ENCODE measurements at regions not wholly inside any gene's neighbourhood (a gene's known extent, or its start where the extent isn't known, plus 50 kb on each side); places are given as distances from the start of the nearest gene placed in this dataset.

DNA sequence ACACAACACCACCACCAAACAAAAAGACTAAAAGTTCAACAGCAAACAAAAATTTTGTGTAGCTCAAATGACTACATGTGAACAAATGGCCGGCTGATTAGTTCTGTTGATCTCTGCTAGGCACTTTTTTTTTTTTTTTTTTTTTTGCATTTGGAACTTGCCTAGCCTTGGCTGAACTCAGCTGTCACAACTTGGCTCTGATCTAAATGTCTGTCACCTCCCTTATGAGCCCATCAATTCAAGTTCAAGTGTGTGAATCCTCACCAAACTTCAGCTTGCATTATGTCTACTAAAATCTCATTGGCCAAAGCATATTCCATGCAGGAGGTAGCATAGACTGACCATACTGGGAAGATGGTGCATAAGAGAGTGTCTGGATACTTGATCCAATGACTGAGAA is 606.5 kb upstream of the ADGRL4 start:
- Histone ChIP-seq H3K4me3 (ENCODE audit: low read depth, low read length, poor library complexity, severe bottlenecking) (no peak overlapping the region), H3K36me3 (ENCODE audit: insufficient read depth, low read length, poor library complexity, severe bottlenecking) (no peaks in the 10 kb centered on the region), H3K27ac (ENCODE audit: low read depth, low read length, poor library complexity, severe bottlenecking) (no peak overlapping the region), H3K27me3 (replicated peaks; ENCODE audit: insufficient read depth, low read depth, low read length, poor library complexity) (no peaks in the 10 kb centered on the region), H3K4me1 (ENCODE audit: insufficient read depth, low read length, poor library complexity, severe bottlenecking) (no peaks in the 10 kb centered on the region), H3K9me3 (ENCODE audit: low read depth, low read length, poor library complexity, severe bottlenecking) (no peaks in the 10 kb centered on the region)
- intact Hi-C loops (cut with micrococcal nuclease; ENCODE audit: unreplicated experiment), result no loop called here
- no peak for DNase-seq (ENCODE audit: low spot score)
- TF ChIP-seq, protein P1, sequence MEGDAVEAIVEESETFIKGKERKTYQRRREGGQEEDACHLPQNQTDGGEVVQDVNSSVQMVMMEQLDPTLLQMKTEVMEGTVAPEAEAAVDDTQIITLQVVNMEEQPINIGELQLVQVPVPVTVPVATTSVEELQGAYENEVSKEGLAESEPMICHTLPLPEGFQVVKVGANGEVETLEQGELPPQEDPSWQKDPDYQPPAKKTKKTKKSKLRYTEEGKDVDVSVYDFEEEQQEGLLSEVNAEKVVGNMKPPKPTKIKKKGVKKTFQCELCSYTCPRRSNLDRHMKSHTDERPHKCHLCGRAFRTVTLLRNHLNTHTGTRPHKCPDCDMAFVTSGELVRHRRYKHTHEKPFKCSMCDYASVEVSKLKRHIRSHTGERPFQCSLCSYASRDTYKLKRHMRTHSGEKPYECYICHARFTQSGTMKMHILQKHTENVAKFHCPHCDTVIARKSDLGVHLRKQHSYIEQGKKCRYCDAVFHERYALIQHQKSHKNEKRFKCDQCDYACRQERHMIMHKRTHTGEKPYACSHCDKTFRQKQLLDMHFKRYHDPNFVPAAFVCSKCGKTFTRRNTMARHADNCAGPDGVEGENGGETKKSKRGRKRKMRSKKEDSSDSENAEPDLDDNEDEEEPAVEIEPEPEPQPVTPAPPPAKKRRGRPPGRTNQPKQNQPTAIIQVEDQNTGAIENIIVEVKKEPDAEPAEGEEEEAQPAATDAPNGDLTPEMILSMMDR (conservative IDR thresholded peaks at IDR 0.05; ENCODE audit: low read depth, low read length), result no peak
- TF ChIP-seq EZH2 (IDR thresholded peaks at IDR 0.05; ENCODE audit: borderline replicate concordance, low read depth, low read length, poor library complexity, severe bottlenecking), result no peak
- no TSS peak for BruUV-seq (replicated peaks)
- POLR2A ChIA-PET (ENCODE audit: low non-redundant PET), result no interaction called here
- CTCF ChIA-PET, result no interaction called here

DNA sequence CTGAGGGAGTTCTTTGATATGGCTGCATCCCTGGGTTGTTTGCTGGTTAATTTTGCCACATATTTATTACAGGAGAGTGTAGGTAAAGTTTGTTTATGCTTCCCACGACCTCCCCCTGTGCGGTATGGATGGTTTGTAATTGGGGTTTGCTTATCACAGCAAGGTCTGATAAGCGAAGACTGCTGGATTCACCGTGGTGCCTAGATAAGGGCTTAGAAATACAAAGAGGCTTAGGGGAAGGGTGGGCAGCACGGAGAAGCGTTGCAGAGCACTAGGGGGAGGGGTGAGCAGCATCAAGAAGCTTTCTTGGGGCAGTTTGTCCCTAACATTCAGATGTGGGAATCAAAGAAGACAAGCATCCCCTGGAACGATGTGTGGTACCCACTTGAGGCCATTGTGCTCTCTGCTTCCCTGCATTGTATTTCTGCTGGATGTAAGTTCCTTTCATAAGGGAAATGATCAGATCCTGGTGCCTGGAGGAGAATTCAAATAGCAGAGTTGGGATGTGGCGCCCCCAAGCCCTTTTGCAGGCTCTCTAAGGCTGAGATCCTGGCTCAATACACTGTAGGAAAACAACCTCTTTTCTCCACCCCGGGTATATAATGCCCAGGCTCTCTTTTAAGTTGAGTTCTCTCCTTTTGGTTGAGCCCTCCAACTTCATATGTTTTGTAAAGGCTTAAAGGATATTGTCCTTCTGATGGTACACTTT is 598.1 kb upstream of the ADGRL4 start:
- CTCF ChIA-PET, result no interaction called here

GRCh38 chr1:79603843-79604242 is 597.3 kb upstream of the ADGRL4 start:
- ChIA-PET POLR2A (ENCODE audit: low non-redundant PET) (no interaction called here), CTCF (no interaction called here)
- Histone ChIP-seq H3K36me3 (ENCODE audit: insufficient read depth, low read length, poor library complexity, severe bottlenecking) (no peaks in the 10 kb centered on the region), H3K27me3 (replicated peaks; ENCODE audit: insufficient read depth, low read depth, low read length, poor library complexity) (no peaks in the 10 kb centered on the region), H3K4me1 (ENCODE audit: insufficient read depth, low read length, poor library complexity, severe bottlenecking) (peaks cover 11% of the 10 kb centered on the region), H3K4me3 (ENCODE audit: low read depth, low read length, poor library complexity, severe bottlenecking) (no peak overlapping the region), H3K9me3 (ENCODE audit: low read depth, low read length, poor library complexity, severe bottlenecking) (peaks cover 9% of the 10 kb centered on the region), H3K27ac (ENCODE audit: low read depth, low read length, poor library complexity, severe bottlenecking) (no peak overlapping the region)
- no peak for TF ChIP-seq EZH2 (IDR thresholded peaks at IDR 0.05; ENCODE audit: borderline replicate concordance, low read depth, low read length, poor library complexity, severe bottlenecking)
- TF ChIP-seq, protein P1 (conservative IDR thresholded peaks at IDR 0.05; ENCODE audit: low read depth, low read length), result no peak
- DNase-seq (ENCODE audit: low spot score), result peak; percentile 26
- intact Hi-C loops (cut with micrococcal nuclease; ENCODE audit: unreplicated experiment), result no loop called here
- no TSS peak for BruUV-seq (replicated peaks)

More for the DNA sequence above, 598.1 kb upstream of the ADGRL4 start:
- H3K36me3 ChIP-seq (ENCODE audit: insufficient read depth, low read length, poor library complexity, severe bottlenecking), result no peaks in the 10 kb centered on the region
- peaks cover 3% of the 10 kb centered on the region for H3K4me1 ChIP-seq (ENCODE audit: insufficient read depth, low read length, poor library complexity, severe bottlenecking)
- peaks cover 9% of the 10 kb centered on the region for H3K9me3 ChIP-seq (ENCODE audit: low read depth, low read length, poor library complexity, severe bottlenecking)
- no peak overlapping the region for H3K4me3 ChIP-seq (ENCODE audit: low read depth, low read length, poor library complexity, severe bottlenecking)
- POLR2A ChIA-PET (ENCODE audit: low non-redundant PET), result no interaction called here
- intact Hi-C loops (cut with micrococcal nuclease; ENCODE audit: unreplicated experiment), result no loop called here
- no peak for DNase-seq (ENCODE audit: low spot score)
- H3K27me3 ChIP-seq (replicated peaks; ENCODE audit: insufficient read depth, low read depth, low read length, poor library complexity), result no peaks in the 10 kb centered on the region
- H3K27ac ChIP-seq (ENCODE audit: low read depth, low read length, poor library complexity, severe bottlenecking), result no peak overlapping the region
- no TSS peak for BruUV-seq (replicated peaks)
- TF ChIP-seq, protein P1 (conservative IDR thresholded peaks at IDR 0.05; ENCODE audit: low read depth, low read length), result no peak
- no peak for TF ChIP-seq EZH2 (IDR thresholded peaks at IDR 0.05; ENCODE audit: borderline replicate concordance, low read depth, low read length, poor library complexity, severe bottlenecking)

Data from A673 (cell line).